Uterus (tissue), 3 donors: ENCODE measurements at regions not wholly inside any gene's neighbourhood (a gene's known extent, or its start where the extent isn't known, plus 50 kb on each side); places are given as distances from the start of the nearest gene placed in this dataset.

Source experiments
- DNase-seq, 2 donors: peaks; one replicate each; pipeline ENCODE4 v3.0.0-alpha.2; 2019 to 2020
- H3K27ac ChIP-seq, 2 donors: fragments of 200-600 bp; sonication (generic); 1 replicate in 1 of 2; 2 replicates in 1 of 2; pipeline ENCODE4 v1.5.1; 2016 to 2018
- H3K27me3 ChIP-seq, 2 donors: fragments of 200-600 bp; sonication (generic); one replicate each; pipeline ENCODE4 v1.5.1; 2018 to 2019; ENCODE audit warnings: control low read depth in 1 of 2
- H3K36me3 ChIP-seq, 2 donors: fragments of 200-600 bp; sonication (generic); one replicate each; pipeline ENCODE4 v1.5.1; 2019; ENCODE audit warnings: control low read depth in 1 of 2
- H3K4me1 ChIP-seq, 2 donors: fragments of 200-600 bp; sonication (generic); one replicate each; pipeline ENCODE4 v1.5.1; 2018 to 2019; ENCODE audit warnings: control low read depth in 1 of 2
- H3K4me3 ChIP-seq, 2 donors: fragments of 200-600 bp; sonication (generic); 1 replicate in 1 of 2; 2 replicates in 1 of 2; pipeline ENCODE4 v1.5.1; 2018 to 2019; ENCODE audit warnings: mild to moderate bottlenecking in 1 of 2
- H3K9me3 ChIP-seq, 2 donors: fragments of 200-600 bp; sonication (generic); one replicate each; pipeline ENCODE4 v1.5.1; 2019; ENCODE audit warnings: control low read depth in 1 of 2
- POLR2A ChIP-seq, 2 donors: fragments of 450-650 bp; IDR thresholded peaks; one replicate each; pipeline ENCODE4 v1.6.1; 2016; ENCODE audit warnings: antibody characterized with exemption in 2 of 2, mild to moderate bottlenecking in 1 of 2, moderate library complexity in 1 of 2
- intact Hi-C: fragments of 100-400 bp; cut with DNase I; formaldehyde crosslinking; loops from one replicate; pipeline ENCODE4 v1.15.1; 2023; ENCODE audit warnings: low total_unique reads
- TF ChIP-seq, protein P1 (sequence below), 4 experiments: fragments of 200-600 bp in 2 of 4; fragments of 450-650 bp in 2 of 4; sonication (generic) in 2 of 4; IDR thresholded peaks; one replicate each; pipeline ENCODE4 v1.5.1; 2016 to 2019; ENCODE audit warnings: antibody characterized with exemption in 4 of 4, mild to moderate bottlenecking in 2 of 4, moderate library complexity in 1 of 4
- donor health status: DM: yes; HTN: yes; CAD: no.

DNA sequence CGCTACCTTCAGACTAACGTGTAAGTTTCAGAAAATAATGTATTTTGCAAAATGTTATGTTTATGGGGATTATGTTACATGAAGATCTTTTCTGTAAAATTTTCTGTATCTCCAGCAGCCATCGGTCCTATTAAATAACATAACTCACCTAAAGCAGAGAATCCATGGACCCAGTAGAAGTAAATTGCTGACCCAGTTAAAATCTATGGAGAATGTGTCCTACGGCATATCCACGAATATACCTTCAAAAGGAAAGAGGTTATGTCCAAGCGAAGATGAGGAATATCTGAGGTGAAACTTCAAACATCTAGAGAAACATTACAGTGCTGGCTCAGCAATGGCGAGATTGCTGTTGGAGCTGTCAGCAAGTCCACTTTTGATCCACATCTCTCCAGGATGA, 492.2 kb upstream of the ADAMTS16 start:
- no peak overlapping the region for H3K27ac ChIP-seq
- DNase-seq = no peak
- TF ChIP-seq POLR2A (IDR thresholded peaks at IDR 0.05) = no peak
- TF ChIP-seq, protein P1, sequence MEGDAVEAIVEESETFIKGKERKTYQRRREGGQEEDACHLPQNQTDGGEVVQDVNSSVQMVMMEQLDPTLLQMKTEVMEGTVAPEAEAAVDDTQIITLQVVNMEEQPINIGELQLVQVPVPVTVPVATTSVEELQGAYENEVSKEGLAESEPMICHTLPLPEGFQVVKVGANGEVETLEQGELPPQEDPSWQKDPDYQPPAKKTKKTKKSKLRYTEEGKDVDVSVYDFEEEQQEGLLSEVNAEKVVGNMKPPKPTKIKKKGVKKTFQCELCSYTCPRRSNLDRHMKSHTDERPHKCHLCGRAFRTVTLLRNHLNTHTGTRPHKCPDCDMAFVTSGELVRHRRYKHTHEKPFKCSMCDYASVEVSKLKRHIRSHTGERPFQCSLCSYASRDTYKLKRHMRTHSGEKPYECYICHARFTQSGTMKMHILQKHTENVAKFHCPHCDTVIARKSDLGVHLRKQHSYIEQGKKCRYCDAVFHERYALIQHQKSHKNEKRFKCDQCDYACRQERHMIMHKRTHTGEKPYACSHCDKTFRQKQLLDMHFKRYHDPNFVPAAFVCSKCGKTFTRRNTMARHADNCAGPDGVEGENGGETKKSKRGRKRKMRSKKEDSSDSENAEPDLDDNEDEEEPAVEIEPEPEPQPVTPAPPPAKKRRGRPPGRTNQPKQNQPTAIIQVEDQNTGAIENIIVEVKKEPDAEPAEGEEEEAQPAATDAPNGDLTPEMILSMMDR (IDR thresholded peaks at IDR 0.05) = no peak
- no peaks in the 10 kb centered on the region for H3K27me3 ChIP-seq
- H3K9me3 ChIP-seq = no peaks in the 10 kb centered on the region
- no peak overlapping the region for H3K4me3 ChIP-seq
- intact Hi-C loops = no loop called here
- no peaks in the 10 kb centered on the region for H3K4me1 ChIP-seq
- no peaks in the 10 kb centered on the region for H3K36me3 ChIP-seq

DNA sequence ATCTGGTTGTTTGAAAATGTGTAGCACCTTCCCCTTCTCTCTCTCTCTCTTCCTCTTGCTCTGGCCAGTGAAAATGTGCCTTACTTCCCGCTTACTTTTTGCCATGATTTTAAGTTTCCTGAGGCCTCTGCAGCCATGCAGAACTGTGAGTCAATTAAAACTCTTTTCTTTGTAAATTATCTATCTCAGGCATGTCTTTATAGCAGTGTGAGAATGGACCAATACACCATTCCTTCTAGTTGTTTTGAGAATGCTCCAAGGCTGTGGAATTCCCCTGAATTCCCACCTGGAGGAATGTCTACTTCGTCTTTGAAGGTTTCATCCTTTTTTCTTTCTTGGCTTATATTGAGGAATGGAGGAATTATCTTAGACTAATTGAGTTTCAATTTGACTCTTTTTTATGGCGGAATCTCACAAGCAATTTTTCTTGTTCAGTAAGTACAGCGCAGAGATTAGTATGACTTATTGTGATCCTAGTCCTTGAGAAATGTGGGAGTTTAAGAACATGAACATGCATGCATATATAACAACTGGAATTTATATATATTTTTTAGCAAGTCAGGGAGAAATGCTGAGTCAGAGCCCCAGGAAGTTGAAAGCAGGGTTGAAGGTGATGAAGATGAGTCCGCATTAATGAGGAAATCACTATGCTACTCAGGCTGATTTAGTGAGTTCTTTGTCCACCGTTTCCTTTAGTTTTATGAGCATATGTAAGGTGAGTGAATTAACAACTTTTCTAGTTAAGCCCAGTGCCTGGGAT, 488.1 kb upstream of the ADAMTS16 start:
- intact Hi-C loops = no loop called here
- no peaks in the 10 kb centered on the region for H3K4me1 ChIP-seq
- H3K4me3 ChIP-seq = no peak overlapping the region
- TF ChIP-seq, protein P1 (IDR thresholded peaks at IDR 0.05) = no peak
- no peak for TF ChIP-seq POLR2A (IDR thresholded peaks at IDR 0.05)
- no peaks in the 10 kb centered on the region for H3K27me3 ChIP-seq
- no peaks in the 10 kb centered on the region for H3K36me3 ChIP-seq
- no peak for DNase-seq
- no peaks in the 10 kb centered on the region for H3K9me3 ChIP-seq
- H3K27ac ChIP-seq = no peak overlapping the region

DNA sequence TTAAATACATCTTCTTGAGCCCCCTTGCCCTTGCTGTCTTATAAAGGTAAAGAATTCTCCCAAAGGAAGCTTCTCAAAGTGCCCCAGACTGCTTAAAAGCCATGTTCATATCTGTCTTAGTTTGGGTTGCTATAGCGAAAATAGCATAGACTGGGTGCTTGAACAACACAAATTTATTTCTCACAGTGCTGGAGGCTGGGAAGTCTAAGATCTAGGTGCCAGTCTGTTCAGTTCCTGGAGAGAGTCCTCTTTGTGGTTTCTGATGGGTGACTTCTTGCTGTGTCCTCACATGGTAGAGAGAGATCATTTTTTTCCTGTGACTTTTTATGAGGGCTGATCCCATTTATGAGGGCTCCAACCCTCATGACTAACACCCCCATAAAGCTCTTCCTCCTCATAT, 486.7 kb upstream of the ADAMTS16 start:
- Histone ChIP-seq H3K27me3 (no peaks in the 10 kb centered on the region), H3K36me3 (no peaks in the 10 kb centered on the region), H3K4me3 (no peak overlapping the region), H3K4me1 (no peaks in the 10 kb centered on the region), H3K9me3 (no peaks in the 10 kb centered on the region), H3K27ac (no peak overlapping the region)
- TF ChIP-seq, protein P1 (IDR thresholded peaks at IDR 0.05) = no peak
- no peak for TF ChIP-seq POLR2A (IDR thresholded peaks at IDR 0.05)
- intact Hi-C loops = no loop called here
- DNase-seq = no peak

DNA sequence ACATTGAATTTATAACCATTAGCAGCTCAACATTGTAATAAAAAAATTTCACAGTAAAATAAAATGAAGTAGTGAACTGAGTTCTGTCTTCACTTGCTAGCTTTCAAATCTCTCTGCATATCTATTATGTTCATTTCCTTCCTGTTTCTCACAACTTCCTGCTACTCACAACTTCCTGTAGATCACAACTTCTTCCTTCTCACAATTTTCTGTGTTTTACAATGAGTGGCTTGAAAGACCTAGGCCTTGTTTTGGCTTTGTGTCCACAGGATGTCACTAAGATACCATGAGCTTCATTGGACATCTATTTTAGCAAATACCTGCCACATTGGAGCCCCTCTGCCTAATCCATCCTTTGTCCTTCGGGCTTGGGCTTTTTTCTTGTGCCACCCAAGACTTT, 480.3 kb upstream of the ADAMTS16 start:
- DNase-seq = no peak
- no peaks in the 10 kb centered on the region for H3K36me3 ChIP-seq
- H3K4me3 ChIP-seq = no peak overlapping the region
- intact Hi-C loops = no loop called here
- no peak overlapping the region for H3K27ac ChIP-seq
- no peaks in the 10 kb centered on the region for H3K9me3 ChIP-seq
- H3K4me1 ChIP-seq = no peaks in the 10 kb centered on the region
- TF ChIP-seq, protein P1 (IDR thresholded peaks at IDR 0.05) = no peak
- TF ChIP-seq POLR2A (IDR thresholded peaks at IDR 0.05) = no peak
- no peaks in the 10 kb centered on the region for H3K27me3 ChIP-seq

DNA sequence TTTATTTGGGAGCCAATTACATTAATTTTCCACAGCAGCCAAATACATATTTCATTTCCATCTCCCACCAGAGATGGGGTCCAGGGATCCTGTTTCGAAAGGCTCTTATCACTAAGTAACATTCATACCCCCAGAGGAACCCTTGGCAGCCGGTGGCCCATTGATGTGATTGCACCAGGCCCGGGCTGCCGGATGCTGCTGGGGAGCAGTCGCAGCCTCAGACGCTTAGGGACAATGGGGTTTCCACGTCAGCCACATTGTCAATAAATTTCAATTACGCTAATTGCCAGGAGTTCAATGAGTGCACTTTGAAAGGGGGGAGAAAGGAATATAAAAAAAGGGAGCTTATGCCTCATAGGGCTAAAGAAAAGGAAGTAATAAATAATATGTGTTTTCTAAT, 478.8 kb upstream of the ADAMTS16 start:
- Histone ChIP-seq H3K36me3 (no peaks in the 10 kb centered on the region), H3K27ac (no peak overlapping the region), H3K27me3 (no peaks in the 10 kb centered on the region), H3K4me1 (no peaks in the 10 kb centered on the region), H3K9me3 (no peaks in the 10 kb centered on the region), H3K4me3 (no peak overlapping the region)
- intact Hi-C loops = no loop called here
- DNase-seq = no peak
- no peak for TF ChIP-seq POLR2A (IDR thresholded peaks at IDR 0.05)
- TF ChIP-seq, protein P1 (IDR thresholded peaks at IDR 0.05) = no peak
